HEK293T (cell line): ENCODE measurements at regions not wholly inside any gene's neighbourhood (a gene's known extent, or its start where the extent isn't known, plus 50 kb on each side); places are given as distances from the start of the nearest gene placed in this dataset.

Experiments used
- CTCF ChIA-PET: fragments of 350-600 bp; formaldehyde crosslinking; extraction: SDS; loops from one replicate; lab custom pipeline; 2021; ENCODE audit warnings: antibody characterized with exemption, inconsistent platforms; lab: Yijun Ruan, JAX
- POLR2A ChIA-PET: fragments of 350-600 bp; formaldehyde crosslinking; extraction: SDS; loops from one replicate; lab custom pipeline; 2020; ENCODE audit warnings: antibody characterized with exemption, inconsistent platforms; lab: Yijun Ruan, JAX
- DNase-seq: peaks from one replicate; pipeline ENCODE4 v3.0.0; 2012; ENCODE audit warnings: mixed read lengths; ENCODE audit errors: extremely low spot score
- ARNT ChIP-seq: fragments of 450-650 bp; IDR thresholded peaks from 2 replicates; pipeline ENCODE4 v1.6.1; 2017; ENCODE audit warnings: mild to moderate bottlenecking
- BHLHE40 ChIP-seq: fragments of 450-650 bp; IDR thresholded peaks from 2 replicates; pipeline ENCODE4 v1.6.1; 2016; ENCODE audit warnings: mild to moderate bottlenecking, moderate library complexity, borderline replicate concordance
- CTBP1 ChIP-seq: fragments of 450-650 bp; IDR thresholded peaks from 2 replicates; pipeline ENCODE4 v1.6.1; 2016; ENCODE audit warnings: borderline replicate concordance
- ELF4 ChIP-seq: fragments of 450-650 bp; IDR thresholded peaks from 2 replicates; pipeline ENCODE4 v1.6.1; 2017; ENCODE audit warnings: antibody characterized with exemption
- FOXA1 ChIP-seq: fragments of 450-650 bp; IDR thresholded peaks from 2 replicates; pipeline ENCODE4 v1.6.1; 2016; ENCODE audit warnings: mild to moderate bottlenecking
- FOXK2 ChIP-seq: fragments of 450-650 bp; IDR thresholded peaks from 2 replicates; pipeline ENCODE4 v1.6.1; 2016; ENCODE audit warnings: mild to moderate bottlenecking
- FOXM1 ChIP-seq: fragments of 450-650 bp; IDR thresholded peaks from 2 replicates; pipeline ENCODE4 v1.6.1; 2017; ENCODE audit warnings: mild to moderate bottlenecking, borderline replicate concordance
- HDGF ChIP-seq: fragments of 450-650 bp; IDR thresholded peaks from 2 replicates; pipeline ENCODE4 v1.6.1; 2017; ENCODE audit warnings: antibody characterized with exemption, borderline replicate concordance
- L3MBTL2 ChIP-seq: fragments of 450-650 bp; conservative IDR thresholded peaks from 2 replicates; pipeline ENCODE4 v1.6.1; 2016; ENCODE audit warnings: mild to moderate bottlenecking
- LEF1 ChIP-seq: fragments of 450-650 bp; IDR thresholded peaks from 2 replicates; pipeline ENCODE4 v1.6.1; 2017; ENCODE audit warnings: mild to moderate bottlenecking, borderline replicate concordance
- NFRKB ChIP-seq: fragments of 450-650 bp; IDR thresholded peaks from 2 replicates; pipeline ENCODE4 v1.6.1; 2016; ENCODE audit warnings: mild to moderate bottlenecking, moderate library complexity
- PKNOX1 ChIP-seq: fragments of 450-650 bp; IDR thresholded peaks from 2 replicates; pipeline ENCODE4 v1.6.1; 2016
- SP1 ChIP-seq: fragments of 450-650 bp; IDR thresholded peaks from 2 replicates; pipeline ENCODE4 v1.6.1; 2017
- SUZ12 ChIP-seq: fragments of 450-650 bp; IDR thresholded peaks from 2 replicates; pipeline ENCODE4 v1.6.1; 2016; ENCODE audit warnings: mild to moderate bottlenecking
- TARDBP ChIP-seq: fragments of 450-650 bp; IDR thresholded peaks from 2 replicates; pipeline ENCODE4 v1.6.1; 2016
- ZNF384 ChIP-seq: fragments of 450-650 bp; IDR thresholded peaks from 2 replicates; pipeline ENCODE4 v1.6.1; 2016

DNA sequence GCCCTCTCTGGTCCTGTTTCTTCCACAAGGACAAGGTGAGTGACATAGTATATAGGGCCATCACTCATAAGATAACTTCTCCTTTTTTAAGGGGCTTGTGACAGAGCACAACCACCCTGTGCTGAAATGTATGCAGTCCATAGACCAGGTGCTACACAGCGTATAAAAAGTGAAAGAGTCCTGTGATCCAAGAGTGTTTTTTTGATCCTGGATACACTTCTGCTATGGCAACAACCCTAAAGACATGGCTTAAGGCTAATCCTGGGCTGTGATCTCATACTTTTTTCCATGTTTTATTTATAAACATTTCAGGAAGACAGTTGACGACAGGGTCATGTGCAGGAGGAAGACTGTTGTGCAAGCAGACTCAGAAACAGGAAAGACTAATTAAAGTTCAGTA, 400.5 kb upstream of the TCF4 start:
- DNase-seq: no peak
- ChIA-PET CTCF (no interaction called here), POLR2A (no interaction called here)
- TF ChIP-seq SUZ12: no peak
- TF ChIP-seq ARNT: no peak
- no peak for TF ChIP-seq CTBP1
- TF ChIP-seq SP1: no peak
- TF ChIP-seq NFRKB: no peak
- TF ChIP-seq ZNF384: no peak
- no peak for TF ChIP-seq ELF4
- TF ChIP-seq FOXM1: no peak
- TF ChIP-seq HDGF: no peak
- TF ChIP-seq FOXK2: no peak
- TF ChIP-seq PKNOX1: no peak
- no peak for TF ChIP-seq FOXA1
- no peak for TF ChIP-seq LEF1
- TF ChIP-seq BHLHE40: no peak
- no peak for TF ChIP-seq TARDBP
- no peak for TF ChIP-seq L3MBTL2

GRCh38 chr18:55983433-55983832, 395.4 kb upstream of the TCF4 start:
- no peak for TF ChIP-seq ELF4
- TF ChIP-seq FOXA1: no peak
- TF ChIP-seq SUZ12: no peak
- ChIA-PET CTCF (no interaction called here), POLR2A (no interaction called here)
- no peak for DNase-seq

- POLR2A ChIA-PET: no interaction called here
- TF ChIP-seq NFRKB (no peak), FOXM1 (no peak), ARNT (no peak), TARDBP (no peak), SP1 (no peak), CTBP1 (no peak), ELF4 (no peak), SUZ12 (no peak), FOXK2 (no peak), PKNOX1 (no peak), HDGF (no peak), L3MBTL2 (no peak), ZNF384 (no peak), BHLHE40 (no peak), FOXA1 (no peak), LEF1 (no peak)
- CTCF ChIA-PET: no interaction called here
- no peak for DNase-seq
Measured at GRCh38 chr18:55982992-55983391, 395.0 kb upstream of the TCF4 start.

DNA sequence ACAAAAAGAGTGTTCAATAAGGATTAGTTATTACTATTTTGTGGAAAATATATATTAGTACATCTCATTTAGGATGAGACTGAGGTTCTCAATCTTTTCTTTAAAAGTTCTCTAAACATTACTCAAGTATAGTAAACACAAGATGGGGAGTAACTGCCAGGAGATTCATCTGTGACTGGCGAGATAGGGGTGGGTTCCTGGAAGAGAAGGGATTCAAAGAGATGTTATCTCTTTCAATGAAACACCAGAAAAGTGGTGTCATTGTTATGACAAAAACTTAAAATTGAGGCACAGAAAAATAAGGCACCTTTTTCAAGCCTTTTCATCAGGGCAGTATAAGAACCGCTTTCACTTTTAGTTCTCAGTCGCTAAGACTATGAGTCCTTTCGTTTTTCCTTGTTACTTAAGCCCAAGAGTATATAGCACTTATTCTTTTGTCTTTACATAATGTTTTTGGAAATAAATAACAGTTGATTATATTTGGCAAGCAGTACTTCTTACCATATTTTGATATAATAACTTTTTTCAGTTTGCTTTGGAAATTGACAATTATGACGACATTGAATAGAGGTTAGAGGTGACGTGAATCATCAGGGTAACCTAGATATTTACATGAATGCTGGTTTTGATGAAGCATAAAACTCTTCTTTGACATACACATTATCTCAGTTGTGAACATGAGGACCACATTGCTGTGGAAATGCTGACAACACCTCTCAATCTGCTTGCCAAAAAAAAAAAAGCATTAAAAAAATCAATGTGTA, 393.9 kb upstream of the TCF4 start:
- ChIA-PET CTCF (no interaction called here), POLR2A (no interaction called here)
- no peak for DNase-seq
- TF ChIP-seq BHLHE40: no peak
- TF ChIP-seq SUZ12: no peak
- no peak for TF ChIP-seq SP1
- TF ChIP-seq HDGF: no peak
- TF ChIP-seq LEF1: no peak
- no peak for TF ChIP-seq PKNOX1
- TF ChIP-seq NFRKB: no peak

GRCh38 chr18:55974521-55974920, 386.5 kb upstream of the TCF4 start:
- CTCF ChIA-PET: no interaction called here
- DNase-seq: no peak
- no peak for TF ChIP-seq PKNOX1
- TF ChIP-seq FOXK2: no peak
- POLR2A ChIA-PET: no interaction called here

- TF ChIP-seq NFRKB (no peak), PKNOX1 (no peak), SP1 (no peak), CTBP1 (no peak), FOXM1 (no peak), FOXA1 (no peak), TARDBP (no peak), ZNF384 (no peak), BHLHE40 (no peak), HDGF (no peak), LEF1 (no peak), ELF4 (no peak), L3MBTL2 (no peak), ARNT (no peak)
- no peak for DNase-seq
- ChIA-PET CTCF (no interaction called here), POLR2A (no interaction called here)
Measured at GRCh38 chr18:55968550-55968949, 380.6 kb upstream of the TCF4 start.
